ENCODE measurements at regions not wholly inside any gene's neighbourhood (a gene's known extent, or its start where the extent isn't known, plus 50 kb on each side); places are given as distances from the start of the nearest gene placed in this dataset.

DNA sequence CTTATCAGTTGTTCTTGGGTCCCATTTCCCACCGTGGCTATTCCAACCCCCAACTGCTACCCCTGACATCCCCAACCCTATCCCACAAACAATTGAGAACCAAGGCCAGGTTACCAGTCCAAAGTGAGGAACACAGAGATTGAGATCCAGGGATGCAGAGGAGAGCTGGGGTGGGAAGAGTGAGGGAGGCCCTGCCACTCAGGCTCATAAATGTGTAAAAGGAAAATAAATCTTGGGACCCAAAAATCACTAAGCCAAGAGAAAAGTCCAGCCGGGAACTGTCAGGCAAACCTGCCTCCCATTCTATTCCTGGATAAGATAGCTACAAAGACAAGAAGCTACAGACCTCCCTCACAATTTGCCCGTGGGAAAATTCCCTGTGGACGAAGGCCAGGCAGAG, 101.1 kb upstream of the DLG1 start:
- TF ChIP-seq CTCF (conservative IDR thresholded peaks at IDR 0.05 in 1 of 2, IDR thresholded peaks at IDR 0.05 in 1 of 2; ENCODE audit: low read depth in 1 of 2, low read length in 2 of 2) (no peak), EZH2 (IDR thresholded peaks at IDR 0.05; ENCODE audit: low read length, missing control alignments) (no peak)

All from fibroblast of lung (primary cell).